ENCODE measurements at regions not wholly inside any gene's neighbourhood (a gene's known extent, or its start where the extent isn't known, plus 50 kb on each side); places are given as distances from the start of the nearest gene placed in this dataset.

- peaks cover 0 to 6% (median 0%) of the 10 kb centered on the region in 9 donors for H3K4me1 ChIP-seq
- no peaks in the 10 kb centered on the region for H3K9me3 ChIP-seq
- no peak overlapping the region for H3K27ac ChIP-seq
- no peak for TF ChIP-seq CTCF (IDR thresholded peaks at IDR 0.05)
- no peak for ATAC-seq
- intact Hi-C loops (cut with DNase I), result no loop called here
- H3K36me3 ChIP-seq, result no peaks in the 10 kb centered on the region
- no peak for DNase-seq
- no peaks in the 10 kb centered on the region for H3K27me3 ChIP-seq
- H3K4me3 ChIP-seq, result no peak overlapping the region
Measured at GRCh38 chr1:83012950-83013349, 986.0 kb downstream of the TTLL7 start.

- 93 to 98% methylated on average over 1 of the region's 1 CpG for WGBS, 2 donors
- Histone ChIP-seq H3K9me3 (no peaks in the 10 kb centered on the region), H3K4me3 (no peak overlapping the region), H3K27me3 (no peaks in the 10 kb centered on the region), H3K27ac (no peak overlapping the region), H3K4me1 (no peaks in the 10 kb centered on the region), H3K36me3 (no peaks in the 10 kb centered on the region)
- DNase-seq, result no peak
- TF ChIP-seq CTCF (IDR thresholded peaks at IDR 0.05), result no peak
- no peak for ATAC-seq
- intact Hi-C loops (cut with DNase I), result no loop called here
Measured at GRCh38 chr1:83011265-83011664, 987.7 kb downstream of the TTLL7 start.

GRCh38 chr1:83006271-83006670 lies 992.7 kb downstream of the TTLL7 start:
- Histone ChIP-seq H3K36me3 (no peaks in the 10 kb centered on the region), H3K9me3 (no peaks in the 10 kb centered on the region), H3K27ac (no peak overlapping the region), H3K4me1 (no peaks in the 10 kb centered on the region), H3K4me3 (no peak overlapping the region), H3K27me3 (no peaks in the 10 kb centered on the region)
- 68 to 91% methylated on average over 3 of the region's 3 CpGs for WGBS, 2 donors
- TF ChIP-seq CTCF (IDR thresholded peaks at IDR 0.05), result no peak
- intact Hi-C loops (cut with DNase I), result no loop called here
- ATAC-seq (no peak), DNase-seq (no peak)

GRCh38 chr1:83000286-83000685 lies 998.6 kb downstream of the TTLL7 start:
- ATAC-seq (no peak), DNase-seq (no peak)
- Histone ChIP-seq H3K27me3 (no peaks in the 10 kb centered on the region), H3K27ac (no peak overlapping the region), H3K36me3 (no peaks in the 10 kb centered on the region), H3K4me3 (no peak overlapping the region), H3K4me1 (peaks cover 0 to 3% (median 0%) of the 10 kb centered on the region in 9 donors), H3K9me3 (no peaks in the 10 kb centered on the region)
- no peak for TF ChIP-seq CTCF (IDR thresholded peaks at IDR 0.05)
- WGBS, 2 donors, result 92 to 95% methylated on average over 4 of the region's 4 CpGs
- intact Hi-C loops (cut with DNase I), result no loop called here

- Histone ChIP-seq H3K4me3 (no peak overlapping the region), H3K4me1 (peaks cover 0 to 20% (median 6%) of the 10 kb centered on the region in 9 donors), H3K36me3 (no peaks in the 10 kb centered on the region), H3K27me3 (no peaks in the 10 kb centered on the region), H3K27ac (no peak overlapping the region), H3K9me3 (peaks cover 0 to 9% (median 0%) of the 10 kb centered on the region in 11 donors)
- 68 to 75% methylated on average over 2 of the region's 2 CpGs for WGBS, 2 donors
- ATAC-seq, result no peak
- DNase-seq, result no peak
- intact Hi-C loops (cut with DNase I), result no loop called here
- TF ChIP-seq CTCF (IDR thresholded peaks at IDR 0.05), result no peak
Measured at GRCh38 chr1:82995951-82996350, 1003.0 kb downstream of the TTLL7 start.
